GM12873 (cell line): ENCODE measurements at regions not wholly inside any gene's neighbourhood (a gene's known extent, or its start where the extent isn't known, plus 50 kb on each side); places are given as distances from the start of the nearest gene placed in this dataset.

Experiments used
- TF ChIP-seq, protein P1 (sequence below): IDR thresholded peaks from 2 replicates; pipeline ENCODE4 v1.5.1; 2012; ENCODE audit warnings: low read depth, mild to moderate bottlenecking, moderate library complexity, low read length, control low read depth; ENCODE audit not compliant: insufficient read depth; ENCODE audit errors: missing control alignments

DNA sequence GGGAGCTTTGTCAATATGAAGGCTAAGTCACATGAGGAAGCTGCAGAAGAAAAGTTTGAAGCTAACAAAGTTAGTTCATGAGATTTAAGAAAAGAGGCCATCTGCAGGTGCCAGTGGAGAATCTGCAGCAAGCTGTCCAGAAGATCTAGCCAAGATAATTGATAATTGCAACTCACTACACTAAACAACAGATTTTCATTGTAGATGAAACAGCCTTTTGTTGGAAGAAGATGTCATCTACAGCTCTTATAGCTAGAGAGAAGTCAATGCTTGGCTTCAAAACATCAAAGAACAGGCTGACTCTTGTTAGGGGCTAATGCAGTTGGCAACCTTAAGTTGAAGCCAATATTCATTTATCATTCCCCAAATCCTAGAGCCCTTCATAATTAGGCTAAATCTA is 83.7 kb downstream of the RIN2 start:
- TF ChIP-seq, protein P1, sequence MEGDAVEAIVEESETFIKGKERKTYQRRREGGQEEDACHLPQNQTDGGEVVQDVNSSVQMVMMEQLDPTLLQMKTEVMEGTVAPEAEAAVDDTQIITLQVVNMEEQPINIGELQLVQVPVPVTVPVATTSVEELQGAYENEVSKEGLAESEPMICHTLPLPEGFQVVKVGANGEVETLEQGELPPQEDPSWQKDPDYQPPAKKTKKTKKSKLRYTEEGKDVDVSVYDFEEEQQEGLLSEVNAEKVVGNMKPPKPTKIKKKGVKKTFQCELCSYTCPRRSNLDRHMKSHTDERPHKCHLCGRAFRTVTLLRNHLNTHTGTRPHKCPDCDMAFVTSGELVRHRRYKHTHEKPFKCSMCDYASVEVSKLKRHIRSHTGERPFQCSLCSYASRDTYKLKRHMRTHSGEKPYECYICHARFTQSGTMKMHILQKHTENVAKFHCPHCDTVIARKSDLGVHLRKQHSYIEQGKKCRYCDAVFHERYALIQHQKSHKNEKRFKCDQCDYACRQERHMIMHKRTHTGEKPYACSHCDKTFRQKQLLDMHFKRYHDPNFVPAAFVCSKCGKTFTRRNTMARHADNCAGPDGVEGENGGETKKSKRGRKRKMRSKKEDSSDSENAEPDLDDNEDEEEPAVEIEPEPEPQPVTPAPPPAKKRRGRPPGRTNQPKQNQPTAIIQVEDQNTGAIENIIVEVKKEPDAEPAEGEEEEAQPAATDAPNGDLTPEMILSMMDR, result no peak

DNA sequence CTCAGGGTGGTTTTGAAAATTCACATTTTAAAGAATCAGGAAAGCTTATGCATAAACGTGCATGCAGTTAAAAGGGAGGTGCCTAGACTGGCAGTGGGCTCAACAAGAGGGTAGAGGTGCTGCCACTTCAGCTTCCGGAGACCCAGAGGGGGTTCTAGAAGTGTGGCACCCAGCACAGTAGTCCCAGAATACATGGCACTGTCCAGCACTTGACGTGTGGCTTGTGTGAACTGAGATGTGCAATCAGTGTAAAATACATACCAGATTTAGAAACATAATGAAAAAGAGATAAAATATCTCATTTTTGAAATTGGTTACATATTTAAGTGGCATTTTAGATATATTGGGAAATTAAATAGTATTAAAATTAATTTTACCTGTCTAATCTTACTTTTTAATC is 89.3 kb downstream of the RIN2 start:
- TF ChIP-seq, protein P1, result no peak

DNA sequence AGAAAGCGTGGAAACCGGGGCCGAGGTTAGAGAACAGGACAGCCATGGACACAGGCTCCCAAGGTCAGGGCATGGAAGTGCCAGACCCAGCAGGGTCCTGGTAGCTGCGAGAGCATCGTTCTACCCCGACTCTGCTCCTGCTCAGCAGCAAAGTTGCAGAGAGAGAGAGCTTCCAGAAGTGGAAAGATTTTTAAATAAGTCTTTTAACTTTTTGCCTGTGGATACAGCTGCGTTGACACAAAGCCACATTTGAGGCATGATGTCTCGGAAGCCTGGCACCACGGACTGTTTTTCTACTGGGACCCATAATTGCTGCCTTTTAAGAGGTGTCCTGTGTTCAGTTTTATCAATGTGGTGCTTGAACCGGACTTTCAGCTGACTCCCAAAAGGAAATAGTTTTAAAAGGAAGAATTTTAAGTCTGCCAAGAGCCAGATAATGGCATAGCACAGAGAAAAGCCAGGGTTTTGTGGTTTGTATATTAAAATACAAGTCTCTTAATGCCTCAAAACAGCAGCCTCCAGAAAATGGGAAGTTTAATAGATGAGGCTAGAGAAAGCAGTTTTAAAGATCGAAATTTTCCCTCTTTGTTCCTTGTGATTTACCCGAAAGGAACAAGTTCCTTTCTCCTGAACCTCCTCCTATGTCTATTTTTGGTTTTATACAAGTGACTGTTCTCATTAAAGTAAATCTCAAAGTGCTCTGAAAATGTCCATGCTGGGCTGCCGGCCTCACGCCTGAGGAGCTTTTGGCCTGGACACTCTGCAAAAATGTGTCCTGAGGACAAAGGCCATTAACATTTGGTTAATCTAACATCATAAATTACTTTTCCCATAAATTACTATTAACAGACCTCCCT is 91.5 kb downstream of the RIN2 start:
- TF ChIP-seq, protein P1, result no peak

DNA sequence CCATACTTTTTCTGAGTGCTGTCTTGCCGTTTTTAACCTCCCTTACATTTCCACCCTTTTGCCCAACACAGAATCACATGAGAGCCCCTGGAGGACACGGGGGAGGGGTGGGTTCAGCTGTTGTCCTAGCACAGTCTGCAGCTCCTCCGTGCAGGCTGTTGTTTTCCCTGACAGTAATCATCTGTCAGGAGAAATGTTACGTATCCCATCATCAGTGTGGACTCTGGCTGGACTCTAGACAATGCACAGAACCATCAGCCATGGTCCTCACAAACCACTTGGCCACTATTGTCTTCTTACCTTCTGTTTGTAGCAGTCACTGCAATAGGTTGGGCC is 92.1 kb downstream of the RIN2 start:
- TF ChIP-seq, protein P1, result no peak

DNA sequence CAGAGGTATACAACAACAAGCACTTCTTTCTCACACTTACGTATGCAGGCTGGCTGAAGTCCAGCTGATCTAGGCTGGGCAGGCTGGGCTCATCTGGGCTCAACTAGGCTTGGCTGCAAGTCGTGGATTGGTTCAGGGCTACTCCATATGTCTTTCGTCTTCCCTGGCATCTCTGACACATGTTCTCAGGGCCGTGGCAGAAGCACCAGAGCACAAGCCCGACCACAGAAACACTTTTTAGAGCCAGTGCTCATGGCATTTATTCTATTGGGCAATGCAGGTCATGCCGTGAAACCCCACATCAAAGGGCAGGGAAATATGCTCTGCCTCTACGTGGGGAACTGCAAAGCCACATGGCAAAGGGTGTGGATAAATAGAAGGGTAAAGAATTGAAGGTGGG is 93.8 kb downstream of the RIN2 start:
- TF ChIP-seq, protein P1, result no peak

DNA sequence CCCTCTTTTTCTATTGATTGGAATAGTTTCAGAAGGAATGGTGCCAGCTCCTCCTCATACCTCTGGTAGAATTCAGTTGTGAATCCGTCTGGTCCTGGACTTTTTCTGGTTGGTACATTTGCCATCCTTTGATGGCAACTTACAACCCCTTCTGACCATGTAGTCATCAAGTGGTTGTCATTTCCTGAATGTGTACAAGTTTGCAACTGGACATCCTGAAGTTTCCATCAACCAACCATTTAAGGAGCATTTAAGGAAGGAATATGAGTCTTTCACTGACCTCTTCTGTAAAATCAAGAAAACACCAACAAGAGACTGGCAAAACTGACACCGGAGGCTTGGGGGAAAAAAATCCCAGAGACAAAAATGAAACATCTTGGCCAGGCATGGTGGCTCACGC is 97.4 kb downstream of the RIN2 start:
- TF ChIP-seq, protein P1, result no peak

DNA sequence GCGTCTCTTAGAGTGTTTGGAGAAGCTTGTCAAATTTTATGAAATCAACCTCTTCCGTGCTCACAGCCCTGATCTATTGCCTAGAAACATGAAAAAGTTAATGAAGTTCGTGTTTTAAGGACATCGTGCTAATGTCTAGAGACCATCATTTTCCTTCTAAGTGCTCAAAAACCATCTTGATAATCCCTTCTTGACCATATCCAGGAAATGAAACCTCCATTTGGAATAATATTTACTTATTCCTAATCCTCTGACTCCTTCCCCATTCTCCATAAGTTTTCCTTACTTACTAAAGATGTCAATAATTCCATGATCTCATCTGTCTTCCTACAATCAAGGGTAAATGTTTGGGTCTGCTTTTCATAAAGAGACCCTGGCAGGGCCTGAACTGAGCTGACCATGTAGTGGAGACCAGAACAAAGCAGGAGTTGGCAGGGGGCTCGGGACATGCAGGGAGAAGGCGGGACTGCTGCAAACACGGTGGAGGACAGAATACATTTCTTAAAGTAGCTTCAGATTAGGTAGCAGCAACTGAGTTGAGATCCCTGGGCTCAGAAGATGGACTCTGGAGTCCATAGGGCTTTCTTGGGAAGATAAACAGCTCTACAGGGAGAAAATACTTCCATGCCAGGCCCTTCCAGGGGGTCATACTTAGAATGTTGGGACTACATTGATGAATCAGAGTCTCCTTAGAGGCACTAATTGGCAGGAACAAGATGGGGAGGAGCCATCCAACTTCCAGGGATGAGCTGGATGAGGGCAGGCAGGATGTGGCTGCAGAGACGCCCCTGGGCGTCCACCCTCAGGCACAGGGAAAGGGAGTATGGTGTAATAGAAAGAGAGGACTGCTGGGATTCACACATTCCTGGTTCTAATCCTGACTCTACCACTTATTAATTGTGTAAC is 100.7 kb downstream of the RIN2 start:
- TF ChIP-seq, protein P1, result no peak
